GM18909 (cell line): ENCODE measurements at regions not wholly inside any gene's neighbourhood (a gene's known extent, or its start where the extent isn't known, plus 50 kb on each side); places are given as distances from the start of the nearest gene placed in this dataset.
"Not testable (repeated sequence)": the region's sequence is repeated elsewhere in the genome, so short reads cannot be mapped to it uniquely, and the experiment has no call there.

Experiments used
- ATAC-seq: cut with Tn5 transposase; IDR thresholded peaks from one replicate; pipeline ENCODE4 v1.9.1; 2021; ENCODE audit warnings: mild to moderate bottlenecking; ENCODE audit not compliant: unreplicated experiment, poor library complexity

DNA sequence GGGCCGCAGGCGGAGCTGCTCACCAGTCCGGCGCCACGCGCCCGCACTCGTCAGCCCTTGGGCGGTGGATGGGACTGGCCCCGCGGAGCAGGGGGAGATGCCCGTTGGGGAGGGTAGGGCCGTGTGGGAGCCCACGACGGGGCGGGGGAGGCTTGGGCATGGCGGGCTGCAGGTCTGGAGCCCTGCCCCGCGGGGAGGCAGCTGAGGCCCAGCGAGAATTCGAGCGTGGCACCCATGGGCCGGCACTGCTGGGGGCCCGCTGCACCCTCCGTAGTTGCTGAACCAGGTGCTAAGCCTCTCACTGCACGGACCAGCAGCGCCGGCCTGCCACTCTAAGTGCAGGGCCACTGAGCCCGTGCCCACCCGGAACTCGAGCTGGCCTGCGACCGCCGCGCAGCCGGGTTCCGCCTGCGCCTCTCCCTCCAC is 182.4 kb upstream of the ERBB4 start:
- no peak for ATAC-seq

GRCh38 chr2:212715411-212715810 is 176.8 kb upstream of the ERBB4 start:
- ATAC-seq: not testable (repeated sequence)

DNA sequence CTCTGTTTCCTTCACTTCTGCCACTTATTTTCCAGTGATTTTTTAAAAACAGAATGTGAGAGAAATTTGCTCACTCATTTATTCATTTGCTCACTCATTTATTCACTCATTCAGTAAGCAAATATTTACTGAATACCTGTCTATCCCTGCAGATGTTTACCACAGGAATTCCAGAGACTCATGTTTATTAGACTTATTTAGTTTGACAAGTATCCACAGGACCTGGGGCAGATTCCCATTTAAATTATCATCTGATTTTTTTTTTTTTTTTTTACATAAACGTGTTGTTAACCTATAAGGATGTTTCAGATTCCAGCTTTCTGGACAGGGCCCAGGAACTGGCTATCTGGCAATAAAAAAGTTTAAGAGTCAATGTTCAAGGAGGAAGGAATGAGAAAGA is 175.1 kb upstream of the ERBB4 start:
- ATAC-seq: no peak

GRCh38 chr2:212712991-212713390 is 174.4 kb upstream of the ERBB4 start:
- no peak for ATAC-seq

DNA sequence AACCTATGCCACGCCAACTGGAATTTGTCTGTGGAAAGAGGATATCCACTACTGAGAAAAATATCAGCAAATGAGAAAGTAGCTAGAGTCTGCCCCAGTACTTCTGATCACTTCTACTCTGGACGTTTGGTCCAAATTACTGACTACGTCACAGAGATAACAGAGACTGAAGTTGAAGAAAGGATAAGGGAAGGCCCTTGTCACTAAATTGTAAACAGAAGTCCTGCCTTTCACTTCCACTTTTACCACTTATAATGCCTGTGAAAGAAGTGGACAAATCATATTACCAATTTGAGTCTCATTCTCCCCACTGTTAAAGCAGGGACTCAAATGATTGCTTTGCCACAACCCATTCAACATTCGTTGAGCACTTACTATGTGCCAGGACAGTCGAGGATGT is 173.9 kb upstream of the ERBB4 start:
- peak; percentile 44 for ATAC-seq

DNA sequence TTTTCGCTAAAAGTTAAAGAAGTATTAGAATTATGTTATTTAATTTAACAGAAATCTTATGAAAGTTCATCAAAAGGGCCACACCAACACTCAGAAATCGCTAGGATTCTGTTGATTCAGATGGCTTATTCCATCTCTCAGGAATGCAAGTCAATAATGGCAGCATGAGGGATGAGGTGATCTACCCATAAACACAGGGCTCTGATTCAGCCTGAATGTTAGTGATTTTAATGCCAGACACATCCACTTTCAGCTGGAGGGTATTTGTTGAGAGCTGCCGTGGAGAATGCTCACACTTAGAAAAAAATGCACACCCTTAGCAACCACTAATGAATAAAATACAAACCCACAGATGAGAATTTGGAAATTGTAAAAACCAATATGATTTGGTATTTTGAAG is 173.3 kb upstream of the ERBB4 start:
- no peak for ATAC-seq

GRCh38 chr2:212709280-212709679 is 170.7 kb upstream of the ERBB4 start:
- ATAC-seq: no peak

DNA sequence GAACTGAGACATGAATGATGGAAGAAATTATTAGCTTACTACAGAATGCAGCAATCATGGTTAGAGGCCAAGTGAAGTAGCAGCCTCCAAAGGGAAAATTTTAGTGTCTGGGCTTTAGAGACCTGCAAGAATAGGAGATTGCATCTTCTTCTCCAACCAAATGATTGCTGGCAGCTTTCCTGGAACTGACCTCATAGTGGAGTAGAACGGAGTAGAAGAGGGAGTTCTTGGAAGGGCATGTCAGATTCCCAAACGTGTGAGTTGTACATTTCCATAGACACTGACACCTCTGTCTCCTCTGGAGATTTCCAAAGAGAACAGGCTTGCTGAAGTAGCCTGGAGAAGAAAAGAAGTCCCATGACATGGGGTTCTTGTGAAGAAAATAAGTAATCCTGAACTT is 169.8 kb upstream of the ERBB4 start:
- no peak for ATAC-seq

GRCh38 chr2:212695426-212695825 is 156.8 kb upstream of the ERBB4 start:
- ATAC-seq: no peak

DNA sequence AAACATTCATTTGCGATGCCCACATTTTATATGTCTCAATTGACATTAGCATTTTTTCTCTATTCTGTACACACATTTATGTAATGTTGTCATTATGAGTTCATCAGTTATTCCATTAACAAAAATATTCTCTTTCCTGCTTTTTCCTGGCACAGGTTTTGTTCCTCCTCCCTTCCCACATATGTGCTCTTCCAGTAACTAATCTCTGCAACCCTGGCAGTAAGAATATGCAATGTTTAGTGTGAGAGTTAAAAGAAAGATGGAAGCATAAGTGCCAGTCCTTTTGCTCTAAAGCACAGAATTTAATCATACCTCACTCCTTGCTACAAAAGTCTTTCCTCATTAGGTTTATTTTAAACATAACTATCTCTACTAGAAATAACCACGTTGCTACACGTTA is 155.8 kb upstream of the ERBB4 start:
- ATAC-seq: no peak

- no peak for ATAC-seq
Observed at GRCh38 chr2:212692466-212692865, 153.9 kb upstream of the ERBB4 start.

- peak; percentile 79 for ATAC-seq
Observed at GRCh38 chr2:212686285-212686895, 147.8 kb upstream of the ERBB4 start.

DNA sequence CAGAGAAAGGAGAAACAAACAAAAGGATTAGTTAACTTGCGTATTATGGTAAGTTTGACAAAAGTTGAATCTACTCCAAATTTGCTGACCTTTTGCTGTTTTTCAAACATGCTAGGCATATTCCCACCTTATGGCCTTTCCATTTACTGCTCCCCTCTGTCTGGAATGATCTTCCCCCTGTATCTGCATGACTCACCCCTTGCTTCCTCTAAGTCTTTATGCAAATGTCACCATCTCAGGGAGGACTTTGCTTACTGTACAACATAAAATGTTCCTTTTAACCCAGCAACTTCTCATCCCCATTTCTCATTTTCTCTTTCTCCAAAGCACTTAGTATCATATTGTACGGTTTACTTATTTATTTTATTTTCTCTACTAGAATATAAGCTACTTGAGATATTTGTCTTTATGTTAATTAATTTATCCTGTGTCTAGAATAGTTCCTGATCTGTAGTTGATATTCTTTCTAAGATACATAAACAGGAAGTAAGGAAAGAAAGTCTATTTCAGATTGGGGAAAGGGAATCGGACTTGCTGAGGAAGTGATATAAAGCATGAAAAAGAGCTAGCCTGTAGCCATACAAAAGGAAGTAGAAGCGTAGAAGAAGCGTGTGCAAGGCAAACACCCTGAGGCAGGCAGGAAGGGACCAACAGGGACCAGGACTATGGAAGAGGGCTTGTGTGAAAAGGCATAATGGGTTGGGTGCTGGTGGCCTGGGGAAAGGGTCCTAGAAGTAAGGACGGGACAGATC is 144.9 kb upstream of the ERBB4 start:
- ATAC-seq: no peak

GRCh38 chr2:212682937-212683336 is 144.3 kb upstream of the ERBB4 start:
- ATAC-seq: no peak

- no peak for ATAC-seq
Observed at GRCh38 chr2:212677466-212677865, 138.9 kb upstream of the ERBB4 start.

DNA sequence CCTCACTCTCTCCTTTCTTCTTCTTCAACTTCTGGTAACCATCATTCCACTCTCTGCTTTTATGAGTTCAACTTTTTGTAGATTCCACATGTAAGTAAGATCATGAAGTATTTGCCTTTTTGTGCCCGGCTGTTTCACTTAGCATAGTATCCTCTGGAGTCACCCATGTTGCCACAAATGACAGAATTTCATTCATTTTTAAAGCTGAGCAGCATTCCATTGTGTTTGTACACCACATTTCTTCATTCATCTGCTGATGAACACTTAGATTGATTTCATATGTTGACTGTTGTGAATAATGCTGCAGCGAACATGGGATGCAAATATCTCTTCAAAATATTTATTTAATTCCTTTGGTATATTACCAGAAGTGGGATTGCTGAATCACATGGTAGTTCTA is 133.6 kb upstream of the ERBB4 start:
- no peak for ATAC-seq

GRCh38 chr2:212669761-212670160 is 131.2 kb upstream of the ERBB4 start:
- ATAC-seq: no peak

DNA sequence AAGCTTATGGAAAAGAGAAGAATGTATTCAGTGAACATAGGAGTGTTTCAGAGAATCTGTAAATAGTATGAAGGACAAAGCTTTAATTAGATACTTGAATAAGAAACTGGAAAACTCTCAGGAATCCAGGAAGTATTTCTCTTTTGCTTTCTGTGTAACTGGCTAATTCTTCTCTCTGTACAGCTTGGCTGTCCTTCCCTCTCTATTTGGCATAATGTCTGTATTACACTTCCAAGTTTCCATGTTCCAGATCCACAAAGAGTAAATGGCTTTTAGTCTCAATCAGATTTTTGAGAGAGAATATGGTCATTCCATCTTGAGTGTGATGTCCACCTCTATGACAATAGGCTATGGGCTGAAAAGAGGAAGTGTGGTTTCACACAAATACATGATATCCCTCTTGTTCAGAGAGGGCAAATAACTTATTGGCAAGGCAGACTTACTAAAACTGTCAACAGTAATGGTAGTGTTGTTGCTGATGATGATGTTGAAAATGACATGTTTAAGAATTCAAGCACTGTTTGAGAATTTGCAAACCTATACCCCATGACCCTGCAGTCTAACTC is 129.2 kb upstream of the ERBB4 start:
- ATAC-seq: no peak

GRCh38 chr2:212665948-212666347 is 127.3 kb upstream of the ERBB4 start:
- ATAC-seq: no peak

GRCh38 chr2:212659441-212659840 is 120.8 kb upstream of the ERBB4 start:
- ATAC-seq: no peak

DNA sequence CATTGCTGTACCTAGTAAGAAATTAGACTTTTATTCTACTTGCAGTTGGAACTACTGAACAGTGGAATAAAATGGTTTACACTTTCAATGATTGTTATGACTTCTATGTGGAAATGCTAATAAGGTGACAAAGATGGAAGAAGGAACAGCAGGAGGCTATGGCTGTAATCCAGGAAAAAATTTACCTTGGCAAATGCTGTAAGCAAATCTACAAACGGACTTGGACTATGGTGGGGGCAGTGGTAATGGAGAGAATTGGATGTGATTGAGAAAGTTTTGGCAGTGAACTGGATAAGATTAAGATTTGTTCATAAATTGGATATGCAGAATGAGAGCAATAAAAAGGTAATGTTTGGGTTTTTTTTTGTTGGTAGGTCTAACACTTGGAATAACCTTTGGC is 111.0 kb upstream of the ERBB4 start:
- ATAC-seq: no peak
